22Rv1 (cell line): ENCODE measurements at regions not wholly inside any gene's neighbourhood (a gene's known extent, or its start where the extent isn't known, plus 50 kb on each side); places are given as distances from the start of the nearest gene placed in this dataset.

Source experiments
- CTCF ChIP-seq: fragments of 450-650 bp; IDR thresholded peaks from 2 replicates; pipeline ENCODE4 v1.5.1; 2017; ENCODE audit warnings: mild to moderate bottlenecking
- ZFX ChIP-seq: fragments of 450-650 bp; IDR thresholded peaks from 2 replicates; pipeline ENCODE4 v1.6.1; 2017; ENCODE audit warnings: antibody characterized with exemption, borderline replicate concordance

DNA sequence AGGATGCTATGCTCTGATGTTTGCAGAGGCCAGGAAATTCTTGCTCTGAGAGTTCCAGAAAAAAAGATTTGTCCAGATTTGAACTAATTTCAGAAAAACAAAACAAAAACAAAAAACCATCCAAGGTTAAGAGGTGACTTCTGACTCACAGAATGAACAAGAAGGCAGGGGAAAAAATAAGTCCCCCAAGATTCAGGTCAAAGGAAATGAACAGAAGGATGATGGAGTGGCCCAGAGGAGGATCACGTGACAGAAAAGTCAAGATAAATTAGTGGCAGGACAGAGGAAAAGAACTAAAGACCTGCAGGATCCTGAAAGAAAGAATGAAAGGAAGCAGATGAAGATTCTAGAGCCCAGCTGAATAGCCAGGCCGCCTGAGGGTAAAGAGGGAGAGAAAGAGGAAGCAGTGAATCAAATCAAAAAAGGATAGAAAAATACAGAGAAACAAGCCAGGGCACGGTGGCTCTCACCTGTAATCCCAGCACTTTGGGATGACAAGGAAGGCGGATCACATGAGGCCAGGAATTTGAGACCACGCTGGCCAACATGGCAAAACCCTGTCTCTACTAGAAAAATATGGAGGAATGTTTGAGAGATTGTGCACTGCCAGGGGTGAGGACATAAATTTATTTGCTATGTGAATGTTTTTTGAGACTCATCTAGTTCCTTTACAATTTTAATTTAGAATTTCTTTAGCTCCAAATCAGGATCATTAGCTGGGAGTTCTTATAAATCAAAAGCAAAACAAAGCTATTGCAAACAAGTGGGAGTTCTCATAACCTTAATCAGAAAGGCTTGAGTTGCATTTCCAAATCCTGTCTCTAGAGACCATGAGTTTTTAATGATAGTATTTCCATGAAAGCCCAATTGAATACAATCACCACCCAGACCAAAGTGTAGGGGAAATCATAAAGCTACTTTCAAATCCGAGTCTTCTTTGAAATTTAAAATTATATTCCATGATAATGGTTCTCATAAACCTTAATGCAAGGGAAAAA, 217.1 kb upstream of the PLEKHG7 start:
- no peak for TF ChIP-seq CTCF
- no peak for TF ChIP-seq ZFX
